Breast epithelium (tissue), 3 donors: ENCODE measurements at regions not wholly inside any gene's neighbourhood (a gene's known extent, or its start where the extent isn't known, plus 50 kb on each side); places are given as distances from the start of the nearest gene placed in this dataset.

Experiments used
- POLR2A ChIP-seq: fragments of 450-650 bp; IDR thresholded peaks from one replicate; pipeline ENCODE4 v1.6.1; 2016; ENCODE audit warnings: antibody characterized with exemption, mild to moderate bottlenecking, moderate library complexity
- TF ChIP-seq, protein P1 (sequence below), 3 donors: fragments of 450-650 bp; IDR thresholded peaks; one replicate each; pipeline ENCODE4 v1.5.1; 2016 to 2017; ENCODE audit warnings: antibody characterized with exemption in 3 of 3, mild to moderate bottlenecking in 3 of 3, moderate library complexity in 3 of 3

DNA sequence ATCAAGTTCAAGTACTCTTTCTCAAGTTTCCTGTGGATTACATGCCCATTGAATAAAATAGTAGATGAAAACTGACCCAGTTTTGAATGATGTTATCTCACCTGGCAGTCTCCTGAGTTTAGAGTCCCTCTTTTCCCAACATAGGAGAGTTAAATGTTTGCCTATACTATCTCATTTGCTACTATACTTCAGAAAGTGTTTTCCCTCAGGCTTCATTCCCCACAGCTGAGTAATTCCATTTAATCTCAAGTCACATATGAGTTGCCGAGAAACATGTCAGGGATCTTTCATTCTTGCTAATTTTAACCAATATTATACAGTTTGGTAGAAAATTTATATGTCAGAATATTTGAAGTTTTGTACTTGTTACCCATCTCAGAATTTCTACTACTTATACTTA lies 150.4 kb upstream of the CDH19 start:
- TF ChIP-seq, protein P1, sequence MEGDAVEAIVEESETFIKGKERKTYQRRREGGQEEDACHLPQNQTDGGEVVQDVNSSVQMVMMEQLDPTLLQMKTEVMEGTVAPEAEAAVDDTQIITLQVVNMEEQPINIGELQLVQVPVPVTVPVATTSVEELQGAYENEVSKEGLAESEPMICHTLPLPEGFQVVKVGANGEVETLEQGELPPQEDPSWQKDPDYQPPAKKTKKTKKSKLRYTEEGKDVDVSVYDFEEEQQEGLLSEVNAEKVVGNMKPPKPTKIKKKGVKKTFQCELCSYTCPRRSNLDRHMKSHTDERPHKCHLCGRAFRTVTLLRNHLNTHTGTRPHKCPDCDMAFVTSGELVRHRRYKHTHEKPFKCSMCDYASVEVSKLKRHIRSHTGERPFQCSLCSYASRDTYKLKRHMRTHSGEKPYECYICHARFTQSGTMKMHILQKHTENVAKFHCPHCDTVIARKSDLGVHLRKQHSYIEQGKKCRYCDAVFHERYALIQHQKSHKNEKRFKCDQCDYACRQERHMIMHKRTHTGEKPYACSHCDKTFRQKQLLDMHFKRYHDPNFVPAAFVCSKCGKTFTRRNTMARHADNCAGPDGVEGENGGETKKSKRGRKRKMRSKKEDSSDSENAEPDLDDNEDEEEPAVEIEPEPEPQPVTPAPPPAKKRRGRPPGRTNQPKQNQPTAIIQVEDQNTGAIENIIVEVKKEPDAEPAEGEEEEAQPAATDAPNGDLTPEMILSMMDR (IDR thresholded peaks at IDR 0.05), result no peak
- no peak for TF ChIP-seq POLR2A
